SK-N-SH (cell line): ENCODE measurements at regions not wholly inside any gene's neighbourhood (a gene's known extent, or its start where the extent isn't known, plus 50 kb on each side); places are given as distances from the start of the nearest gene placed in this dataset.

Experiments
- CTCF ChIA-PET: fragments of 300-600, 350-600 bp; formaldehyde crosslinking; extraction: SDS; loops from one replicate; lab custom pipeline; 2021; lab: Yijun Ruan, JAX
- POLR2A ChIA-PET: fragments of 350-600 bp; sonication (Branson Sonifier 250); formaldehyde crosslinking; extraction: SDS; loops from one replicate; lab custom pipeline; 2020; ENCODE audit warnings: antibody characterized with exemption, inconsistent platforms; lab: Yijun Ruan, JAX
- DNase-seq: peaks from one replicate; pipeline ENCODE4 v3.0.0; 2012
- H2AFZ ChIP-seq: fragments of 200-600 bp; sonication (generic); 2 replicates; pipeline ENCODE4 v1.8.1; 2016; ENCODE audit warnings: antibody characterized with exemption, mild to moderate bottlenecking, low read depth
- H3F3A ChIP-seq: fragments of 200-600 bp; sonication (generic); replicated peaks from 2 replicates; pipeline ENCODE3; 2016; ENCODE audit warnings: antibody characterized with exemption, mild to moderate bottlenecking; ENCODE audit not compliant: insufficient read depth
- H3K27ac ChIP-seq, 2 experiments: fragments of 200-500 bp in 1 of 2; fragments of 200-600 bp in 1 of 2; sonication (Bioruptor generic) in 1 of 2; sonication (generic), shearing (Covaris generic) in 1 of 2; 2 replicates each; pipeline versions ENCODE4 v1.5.1 to v1.6.1; 2014 to 2016; ENCODE audit warnings: low read depth in 2 of 2, inconsistent platforms in 1 of 2, low read length in 1 of 2, mild to moderate bottlenecking in 1 of 2, mixed read lengths in 1 of 2
- H3K27me3 ChIP-seq: fragments of 200-600 bp; sonication (generic), shearing (Covaris generic); 2 replicates; pipeline ENCODE4 v1.6.1; 2016; ENCODE audit warnings: mixed run types; ENCODE audit not compliant: insufficient read depth
- H3K36me3 ChIP-seq, 2 experiments: fragments of 200-500 bp in 1 of 2; fragments of 200-600 bp in 1 of 2; sonication (Bioruptor generic) in 1 of 2; sonication (generic) in 1 of 2; replicated peaks in 1 of 2; 2 replicates each; pipeline versions ENCODE3 to v1.5.1; 2014 to 2016; ENCODE audit warnings: low read length in 1 of 2, mild to moderate bottlenecking in 1 of 2; ENCODE audit not compliant: insufficient read depth in 2 of 2, control insufficient read depth in 1 of 2
- H3K4me1 ChIP-seq, 2 experiments: fragments of 200-500 bp in 1 of 2; fragments of 200-600 bp in 1 of 2; sonication (Bioruptor generic) in 1 of 2; sonication (generic), shearing (Covaris generic) in 1 of 2; 2 replicates each; pipeline versions ENCODE4 v1.5.1 to v1.6.1; 2014 to 2016; ENCODE audit warnings: low read depth in 1 of 2, low read length in 1 of 2, mixed run types in 1 of 2; ENCODE audit not compliant: insufficient read depth in 2 of 2, control insufficient read depth in 1 of 2
- H3K4me2 ChIP-seq: fragments of 200-600 bp; sonication (generic), shearing (Covaris generic); 2 replicates; pipeline ENCODE4 v1.6.1; 2017; ENCODE audit warnings: mixed run types
- H3K4me3 ChIP-seq, 2 experiments: fragments of 200-500 bp in 1 of 2; fragments of 200-600 bp in 1 of 2; sonication (Bioruptor generic) in 1 of 2; sonication (generic), shearing (Covaris generic) in 1 of 2; 2 replicates each; pipeline versions ENCODE4 v1.5.1 to v1.8.1; 2014 to 2016; ENCODE audit warnings: low read depth in 2 of 2, inconsistent platforms in 1 of 2, low read length in 1 of 2, mild to moderate bottlenecking in 1 of 2, mixed read lengths in 1 of 2, moderate library complexity in 1 of 2
- H3K79me2 ChIP-seq: fragments of 200-600 bp; sonication (generic); 2 replicates; pipeline ENCODE4 v1.8.1; 2017; ENCODE audit warnings: mild to moderate bottlenecking; ENCODE audit not compliant: insufficient read depth
- H3K9ac ChIP-seq: fragments of 200-600 bp; sonication (generic); 2 replicates; pipeline ENCODE4 v1.6.1; 2017; ENCODE audit warnings: mixed run types
- H3K9me2 ChIP-seq: fragments of 200-600 bp; sonication (generic); 2 replicates; pipeline ENCODE4 v1.6.1; 2017; ENCODE audit warnings: mixed run types
- H3K9me3 ChIP-seq: fragments of 200-600 bp; sonication (generic); 2 replicates; pipeline ENCODE4 v1.6.1; 2017; ENCODE audit warnings: mixed run types, mild to moderate bottlenecking, moderate library complexity
- H4K20me1 ChIP-seq: fragments of 200-600 bp; sonication (generic); 2 replicates; pipeline ENCODE4 v1.6.1; 2017; ENCODE audit warnings: mild to moderate bottlenecking, mixed run types; ENCODE audit not compliant: insufficient read depth
- CTCF ChIP-seq: fragments of 200-600 bp; sonication (generic); IDR thresholded peaks from 2 replicates; pipeline ENCODE4 v1.6.1; 2017; ENCODE audit warnings: antibody characterized with exemption, mild to moderate bottlenecking, moderate library complexity
- EZH2phosphoT487 ChIP-seq: fragments of 200-600 bp; sonication (generic); IDR thresholded peaks from 2 replicates; pipeline ENCODE4 v1.6.1; 2017; ENCODE audit warnings: low read depth, mixed run types, mild to moderate bottlenecking, antibody characterized with exemption, moderate library complexity, borderline replicate concordance
- GATA2 ChIP-seq: sonication (generic); formaldehyde crosslinking; IDR thresholded peaks from 2 replicates; pipeline ENCODE4 v1.5.0; 2020; ENCODE audit warnings: mild to moderate bottlenecking, missing genetic modification reagents
- MEF2A ChIP-seq: IDR thresholded peaks from 2 replicates; pipeline ENCODE4 v1.4.0; 2012; ENCODE audit warnings: low read depth, borderline replicate concordance
- NFIC ChIP-seq: IDR thresholded peaks from 2 replicates; pipeline ENCODE4 v1.4.0; 2012; ENCODE audit warnings: borderline replicate concordance
- POLR2AphosphoS5 ChIP-seq: IDR thresholded peaks from 2 replicates; pipeline ENCODE4 v1.6.1; 2012; ENCODE audit warnings: low read depth, low read length
- RAD21 ChIP-seq: IDR thresholded peaks from 2 replicates; pipeline ENCODE4 v1.6.1; 2012; ENCODE audit warnings: mild to moderate bottlenecking, low read length
- REST ChIP-seq: IDR thresholded peaks from 2 replicates; pipeline ENCODE4 v1.6.1; 2012; ENCODE audit warnings: mild to moderate bottlenecking, low read depth, low read length, moderate library complexity
- RXRA ChIP-seq: IDR thresholded peaks from 2 replicates; pipeline ENCODE4 v1.4.0; 2012; ENCODE audit warnings: low read depth, mild to moderate bottlenecking, borderline replicate concordance
- SMC3 ChIP-seq: IDR thresholded peaks from 2 replicates; pipeline ENCODE4 v1.6.1; 2012; ENCODE audit warnings: low read depth, low read length, improper control_type of control experiment
- TAF1 ChIP-seq: IDR thresholded peaks from 2 replicates; pipeline ENCODE4 v1.6.1; 2012; ENCODE audit warnings: low read depth, mild to moderate bottlenecking, low read length, moderate library complexity, borderline replicate concordance
- TCF12 ChIP-seq: IDR thresholded peaks from 2 replicates; pipeline ENCODE4 v1.4.0; 2012
- YY1 ChIP-seq: IDR thresholded peaks from 2 replicates; pipeline ENCODE4 v1.4.0; 2012; ENCODE audit warnings: low read depth, mild to moderate bottlenecking
- WGBS: methylation state at CpG from one replicate; pipeline ENCODE4 v1.1.6; 2017; ENCODE audit warnings: low lambda C conversion rate; 5-methylcytosine and 5-hydroxymethylcytosine counted together
- TF ChIP-seq, protein P1 (sequence below): IDR thresholded peaks from 2 replicates; pipeline ENCODE4; 2012
- TF ChIP-seq, protein P2 (sequence below): IDR thresholded peaks from 2 replicates; pipeline ENCODE4 v1.4.0; 2012; ENCODE audit warnings: low read depth, borderline replicate concordance

- Histone ChIP-seq H3K79me2 (no peaks in the 10 kb centered on the region), H3K9me3 (no peaks in the 10 kb centered on the region; the same call in 1 of the 2 replicates), H3K4me3 (no peak overlapping the region), H3K36me3 (no peaks in the 10 kb centered on the region), H2AFZ (no peak overlapping the region), H3K27me3 (no peaks in the 10 kb centered on the region), H3K9me2 (no peaks in the 10 kb centered on the region), H3K27ac (no peak overlapping the region)
- WGBS = 23% methylated on average over 4 of the region's 4 CpGs
- no peak for TF ChIP-seq REST
- TF ChIP-seq, all 33 proteins: peak for 0
- CTCF ChIA-PET = no interaction called here
- no peaks in the 10 kb centered on the region for H3F3A ChIP-seq
- no peaks in the 10 kb centered on the region for H3K4me1 ChIP-seq
- POLR2A ChIA-PET = no interaction called here
- no peak overlapping the region for H3K4me2 ChIP-seq
- no peaks in the 10 kb centered on the region for H4K20me1 ChIP-seq
- no peak for DNase-seq
- H3K9ac ChIP-seq = no peak overlapping the region
Observed at GRCh38 chr13:38135592-38135991, 214.1 kb upstream of the UFM1 start.

GRCh38 chr13:38121267-38121666 lies 228.4 kb upstream of the UFM1 start:
- Histone ChIP-seq H3K27ac (no peak overlapping the region), H3K36me3 (no peaks in the 10 kb centered on the region), H3K27me3 (no peaks in the 10 kb centered on the region), H3K9ac (no peak overlapping the region), H3K9me3 (no peaks in the 10 kb centered on the region), H3K4me1 (no peaks in the 10 kb centered on the region), H3K4me3 (no peak overlapping the region), H3F3A (no peaks in the 10 kb centered on the region), H2AFZ (no peak overlapping the region), H3K9me2 (no peaks in the 10 kb centered on the region), H4K20me1 (no peaks in the 10 kb centered on the region), H3K4me2 (no peak overlapping the region), H3K79me2 (no peaks in the 10 kb centered on the region)
- ChIA-PET CTCF (no interaction called here), POLR2A (no interaction called here)
- no peak for DNase-seq
- WGBS = 44% methylated on average over 4 of the region's 4 CpGs
- TF ChIP-seq NFIC (no peak), GATA2 (CRISPR knock-in tag) (no peak), POLR2AphosphoS5 (no peak), RAD21 (no peak)

- no peaks in the 10 kb centered on the region for H3F3A ChIP-seq
- H3K27ac ChIP-seq = no peak overlapping the region
- no peaks in the 10 kb centered on the region for H3K36me3 ChIP-seq
- no peaks in the 10 kb centered on the region for H3K79me2 ChIP-seq
- H3K9me3 ChIP-seq = no peaks in the 10 kb centered on the region
- H3K9me2 ChIP-seq = no peaks in the 10 kb centered on the region
- H3K4me2 ChIP-seq = no peak overlapping the region
- ChIA-PET CTCF (interaction anchor here (1.0 kb wide), 1 partner anchor 483 kb away, joined by 3 read pairs; no protein-coding TSS in a partner anchor), POLR2A (no interaction called here)
- no peak overlapping the region for H3K4me3 ChIP-seq
- H2AFZ ChIP-seq = no peak overlapping the region
- H3K27me3 ChIP-seq = no peaks in the 10 kb centered on the region
- H3K4me1 ChIP-seq = no peaks in the 10 kb centered on the region
- no peaks in the 10 kb centered on the region for H4K20me1 ChIP-seq
- no peak for DNase-seq
- H3K9ac ChIP-seq = no peak overlapping the region
- no peak for TF ChIP-seq SMC3
- no peak for TF ChIP-seq MEF2A
- no peak for TF ChIP-seq EZH2phosphoT487
- TF ChIP-seq, protein P1, sequence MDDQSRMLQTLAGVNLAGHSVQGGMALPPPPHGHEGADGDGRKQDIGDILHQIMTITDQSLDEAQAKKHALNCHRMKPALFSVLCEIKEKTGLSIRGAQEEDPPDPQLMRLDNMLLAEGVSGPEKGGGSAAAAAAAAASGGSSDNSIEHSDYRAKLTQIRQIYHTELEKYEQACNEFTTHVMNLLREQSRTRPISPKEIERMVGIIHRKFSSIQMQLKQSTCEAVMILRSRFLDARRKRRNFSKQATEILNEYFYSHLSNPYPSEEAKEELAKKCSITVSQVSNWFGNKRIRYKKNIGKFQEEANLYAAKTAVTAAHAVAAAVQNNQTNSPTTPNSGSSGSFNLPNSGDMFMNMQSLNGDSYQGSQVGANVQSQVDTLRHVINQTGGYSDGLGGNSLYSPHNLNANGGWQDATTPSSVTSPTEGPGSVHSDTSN = no peak
- TF ChIP-seq YY1 = no peak
- TF ChIP-seq TCF12 = no peak
- no peak for TF ChIP-seq RAD21
- TF ChIP-seq, protein P2, sequence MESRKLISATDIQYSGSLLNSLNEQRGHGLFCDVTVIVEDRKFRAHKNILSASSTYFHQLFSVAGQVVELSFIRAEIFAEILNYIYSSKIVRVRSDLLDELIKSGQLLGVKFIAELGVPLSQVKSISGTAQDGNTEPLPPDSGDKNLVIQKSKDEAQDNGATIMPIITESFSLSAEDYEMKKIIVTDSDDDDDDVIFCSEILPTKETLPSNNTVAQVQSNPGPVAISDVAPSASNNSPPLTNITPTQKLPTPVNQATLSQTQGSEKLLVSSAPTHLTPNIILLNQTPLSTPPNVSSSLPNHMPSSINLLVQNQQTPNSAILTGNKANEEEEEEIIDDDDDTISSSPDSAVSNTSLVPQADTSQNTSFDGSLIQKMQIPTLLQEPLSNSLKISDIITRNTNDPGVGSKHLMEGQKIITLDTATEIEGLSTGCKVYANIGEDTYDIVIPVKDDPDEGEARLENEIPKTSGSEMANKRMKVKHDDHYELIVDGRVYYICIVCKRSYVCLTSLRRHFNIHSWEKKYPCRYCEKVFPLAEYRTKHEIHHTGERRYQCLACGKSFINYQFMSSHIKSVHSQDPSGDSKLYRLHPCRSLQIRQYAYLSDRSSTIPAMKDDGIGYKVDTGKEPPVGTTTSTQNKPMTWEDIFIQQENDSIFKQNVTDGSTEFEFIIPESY = no peak
- TF ChIP-seq CTCF = no peak
- TF ChIP-seq RXRA = no peak
- TF ChIP-seq TAF1 = no peak
Observed at GRCh38 chr13:38103851-38104250, 234.3 kb upstream of the TRPC4 start.
